Prostate gland (tissue), 2 donors: ENCODE measurements at regions not wholly inside any gene's neighbourhood (a gene's known extent, or its start where the extent isn't known, plus 50 kb on each side); places are given as distances from the start of the nearest gene placed in this dataset.

ENCODE experiments used
- CTCF ChIP-seq, 4 experiments: fragments of 200-600 bp in 2 of 4; fragments of 450-650 bp in 2 of 4; sonication (generic) in 2 of 4; IDR thresholded peaks; 1 replicate in 3 of 4; 2 replicates in 1 of 4; pipeline ENCODE4 v1.5.1; 2016 to 2019; ENCODE audit warnings: antibody characterized with exemption in 4 of 4, mild to moderate bottlenecking in 2 of 4, moderate library complexity in 2 of 4
- POLR2A ChIP-seq: fragments of 450-650 bp; IDR thresholded peaks from one replicate; pipeline ENCODE4 v1.6.1; 2016; ENCODE audit warnings: antibody characterized with exemption, mild to moderate bottlenecking

GRCh38 chr6:148223424-148223842, 119.2 kb upstream of the SASH1 start:
- TF ChIP-seq POLR2A = no peak
- no peak for TF ChIP-seq CTCF (IDR thresholded peaks at IDR 0.05)
